Anterior cingulate cortex (tissue), 58 donors: ENCODE measurements at regions not wholly inside any gene's neighbourhood (a gene's known extent, or its start where the extent isn't known, plus 50 kb on each side); places are given as distances from the start of the nearest gene placed in this dataset.
A peak's percentile ranks its signal among the peaks of the same experiment; 100 is the strongest.
"Not testable (repeated sequence)": the region's sequence is repeated elsewhere in the genome, so short reads cannot be mapped to it uniquely, and the experiment has no call there.

Source experiments
- DNase-seq, 58 donors: peaks; one replicate each; lab custom pipeline; 2025; lab: John Stamatoyannopoulos, UW

GRCh38 chr1:60620087-60620486 is 462.3 kb upstream of the NFIA start:
- no peak for DNase-seq

- DNase-seq: no peak
Observed at GRCh38 chr1:60619581-60619980, 462.8 kb upstream of the NFIA start.

DNA sequence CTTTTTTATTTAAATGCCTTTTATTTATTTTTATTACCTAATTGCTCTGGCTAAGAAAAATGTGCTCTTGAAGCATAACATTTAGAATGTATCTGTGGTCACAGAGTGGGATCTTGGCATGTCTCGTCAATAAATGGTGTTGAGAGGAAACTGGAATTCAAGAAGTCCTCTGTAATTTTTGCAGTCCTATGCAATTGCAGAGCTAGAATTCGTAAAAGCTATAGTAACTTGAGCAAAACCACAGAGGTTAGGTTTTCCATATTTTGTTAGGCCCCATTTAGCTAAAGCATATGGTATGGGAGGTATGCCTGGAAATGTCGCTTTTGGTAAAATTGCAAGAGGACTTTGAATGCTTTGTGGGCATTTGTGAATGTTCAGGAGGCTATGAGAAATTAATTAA is 466.7 kb upstream of the NFIA start:
- DNase-seq: no peak

GRCh38 chr1:60612790-60613189 is 469.6 kb upstream of the NFIA start:
- DNase-seq: no peak

GRCh38 chr1:60606921-60607320 is 475.4 kb upstream of the NFIA start:
- not testable (repeated sequence) for DNase-seq

- no peak for DNase-seq
Observed at GRCh38 chr1:60600532-60600931, 481.8 kb upstream of the NFIA start.

GRCh38 chr1:60599574-60599973 is 482.8 kb upstream of the NFIA start:
- DNase-seq: no peak

GRCh38 chr1:60598041-60598910 is 484.1 kb upstream of the NFIA start:
- DNase-seq: no peak

DNA sequence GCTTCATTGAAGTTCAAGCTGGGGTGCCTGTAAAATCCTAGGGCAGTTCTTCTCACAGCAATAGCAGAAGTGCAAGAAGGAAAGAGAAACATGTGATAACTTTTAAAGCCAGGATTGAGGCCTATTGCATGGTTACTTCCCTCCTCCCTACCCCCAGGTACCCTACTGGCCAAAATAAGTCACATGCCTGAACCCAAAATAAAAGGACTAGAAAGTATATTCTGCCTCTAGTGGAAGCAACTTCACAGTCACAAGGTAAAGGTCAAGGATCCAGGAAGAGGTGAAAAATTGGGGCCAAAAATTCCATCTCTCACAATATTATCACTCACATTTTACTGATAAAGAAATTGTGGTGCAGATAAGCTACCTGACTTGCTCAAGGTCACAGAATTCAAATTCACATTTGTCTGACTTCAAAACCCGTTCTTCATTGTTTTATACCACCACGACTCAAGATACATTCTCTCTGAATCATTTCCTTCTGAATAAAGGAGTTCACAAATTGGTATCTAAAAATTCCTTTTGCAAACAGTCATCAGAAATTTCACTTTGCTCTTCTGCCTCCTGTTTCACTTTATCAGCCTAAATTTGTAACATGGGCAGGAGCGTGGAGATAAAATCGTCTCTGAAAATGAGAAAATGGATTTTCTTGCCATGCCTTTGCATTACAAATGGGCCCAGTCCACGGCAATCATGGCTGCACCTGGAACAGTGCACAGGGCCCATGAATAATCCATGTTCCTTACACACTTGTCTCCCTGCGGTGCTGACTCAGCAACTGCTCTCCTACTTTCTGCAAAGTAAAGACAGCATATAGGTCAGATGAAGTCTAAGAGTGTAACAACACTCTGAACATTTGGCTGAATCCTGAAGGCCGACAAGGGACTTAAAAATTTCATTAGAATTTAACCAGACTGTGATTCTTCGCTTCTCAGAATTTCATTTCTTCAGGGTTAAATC is 485.3 kb upstream of the NFIA start:
- DNase-seq: no peak

GRCh38 chr1:60591583-60591982 is 490.8 kb upstream of the NFIA start:
- DNase-seq: no peak

DNA sequence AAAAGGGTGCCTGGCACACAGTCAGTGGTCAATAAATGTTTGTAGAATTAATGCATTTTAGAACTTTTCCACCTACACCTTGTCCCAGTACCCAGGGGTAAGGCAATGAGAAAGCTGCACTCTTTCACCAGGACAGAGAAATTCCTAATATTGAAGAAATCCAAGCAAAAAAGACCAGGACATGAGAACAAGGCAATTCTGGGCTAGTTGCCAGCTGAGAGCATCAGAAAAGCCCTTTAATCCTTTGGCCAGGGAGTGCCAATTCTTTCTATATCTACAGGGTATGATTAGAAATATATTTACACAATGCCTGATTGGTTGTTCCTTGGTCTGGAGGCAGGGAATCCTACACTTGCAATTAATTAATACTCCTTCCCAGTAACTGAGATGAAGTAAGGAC is 492.4 kb upstream of the NFIA start:
- peak in 4 of 58 donors; percentile 1 to 10 (median 2) for DNase-seq

DNA sequence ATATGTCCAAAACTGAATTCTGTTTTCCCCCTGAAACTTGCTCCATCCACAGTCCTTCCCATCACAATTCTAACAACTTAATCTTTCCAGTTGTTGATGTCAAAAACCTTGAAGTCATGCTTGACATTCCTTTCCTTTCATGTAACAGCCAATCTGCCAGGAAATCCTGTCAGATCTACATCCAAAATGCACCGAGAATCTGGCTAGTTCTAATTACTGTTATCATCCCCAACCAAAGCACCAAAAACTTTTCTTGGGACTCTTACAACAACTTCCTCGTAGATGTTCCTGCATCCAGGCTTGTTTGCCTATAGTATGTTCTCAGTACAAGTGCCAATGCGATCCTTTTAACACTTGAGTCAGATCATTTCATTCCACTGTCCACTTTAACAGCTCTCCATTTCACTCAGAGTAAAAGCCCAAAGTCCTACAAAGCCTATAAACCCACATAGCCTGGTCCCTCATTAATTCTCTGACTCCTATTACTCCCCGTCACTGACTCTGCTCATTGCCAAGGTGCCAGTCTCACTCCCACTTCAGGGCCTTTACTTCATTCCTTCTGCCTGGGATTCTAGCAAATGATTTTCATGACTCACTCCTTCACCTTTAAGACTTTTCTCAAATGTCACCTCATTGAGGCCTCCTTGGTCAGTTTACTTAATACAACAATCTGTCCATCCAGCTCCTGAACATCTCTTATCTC is 493.2 kb upstream of the NFIA start:
- no peak for DNase-seq

DNA sequence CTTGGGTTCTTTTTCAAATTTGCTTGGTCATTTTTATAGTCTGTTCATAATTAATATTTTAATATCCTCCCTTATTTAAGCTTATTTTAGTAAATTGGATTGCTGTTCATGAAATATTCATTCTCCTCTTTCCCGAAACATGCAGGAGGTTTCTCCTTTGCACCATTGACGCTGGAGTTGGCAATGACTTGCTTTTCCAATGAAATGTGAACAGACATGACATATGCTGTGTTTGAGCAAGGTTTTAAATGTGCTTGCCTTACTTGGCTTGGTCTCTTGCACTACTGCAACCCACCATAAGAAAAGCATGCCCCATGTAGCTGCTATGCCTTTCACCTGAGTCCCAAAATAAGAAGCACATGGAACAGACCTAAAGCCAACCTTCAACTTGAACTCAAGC is 498.0 kb upstream of the NFIA start:
- no peak for DNase-seq

- no peak for DNase-seq
Observed at GRCh38 chr1:60583696-60584095, 498.7 kb upstream of the NFIA start.

- DNase-seq: no peak
Observed at GRCh38 chr1:60581455-60582220, 500.7 kb upstream of the NFIA start.

GRCh38 chr1:60577029-60577428 is 503.5 kb upstream of the C1orf87 start:
- no peak for DNase-seq

- peak in 6 of 58 donors; percentile 6 to 39 (median 11) for DNase-seq
Observed at GRCh38 chr1:60575326-60575977, 501.9 kb upstream of the C1orf87 start.

- no peak for DNase-seq
Observed at GRCh38 chr1:60573726-60574409, 500.3 kb upstream of the C1orf87 start.

DNA sequence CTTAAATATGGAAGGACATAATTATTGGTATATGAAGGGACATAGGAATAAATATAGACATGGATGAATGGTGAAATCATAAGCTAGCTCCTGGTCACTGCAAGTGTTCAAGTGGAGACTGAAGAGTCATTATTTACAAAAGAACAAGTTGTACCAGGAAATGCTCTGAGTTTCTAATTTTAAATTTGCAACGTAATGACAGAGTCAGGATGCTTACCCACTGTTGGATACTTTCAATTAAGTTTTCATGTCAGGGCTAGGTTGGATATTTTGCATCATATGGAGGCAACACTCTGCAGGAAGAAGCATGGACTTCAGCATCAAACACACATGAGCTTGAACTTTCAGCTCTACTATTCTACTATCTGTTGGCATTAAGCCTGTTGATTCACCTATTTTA is 499.6 kb upstream of the C1orf87 start:
- DNase-seq: no peak
